Adipose tissue (tissue), 3 donors: ENCODE measurements at regions not wholly inside any gene's neighbourhood (a gene's known extent, or its start where the extent isn't known, plus 50 kb on each side); places are given as distances from the start of the nearest gene placed in this dataset.

Experiments
- H3K27ac ChIP-seq: one replicate; pipeline ENCODE4 v1.5.1; 2013; ENCODE audit warnings: low read depth, low read length
- WGBS, 3 donors: extraction: QIAGEN DNeasy Blood & Tissue Kit; methylation state at CpG; one replicate each; pipeline ENCODE4 v1.1.7; 2013; 5-methylcytosine and 5-hydroxymethylcytosine counted together
- donor health status: healthy with polysubstance abuse.
- donor health status: Bipolar disorder and iron deficiency.
- donor health status: healthy.

DNA sequence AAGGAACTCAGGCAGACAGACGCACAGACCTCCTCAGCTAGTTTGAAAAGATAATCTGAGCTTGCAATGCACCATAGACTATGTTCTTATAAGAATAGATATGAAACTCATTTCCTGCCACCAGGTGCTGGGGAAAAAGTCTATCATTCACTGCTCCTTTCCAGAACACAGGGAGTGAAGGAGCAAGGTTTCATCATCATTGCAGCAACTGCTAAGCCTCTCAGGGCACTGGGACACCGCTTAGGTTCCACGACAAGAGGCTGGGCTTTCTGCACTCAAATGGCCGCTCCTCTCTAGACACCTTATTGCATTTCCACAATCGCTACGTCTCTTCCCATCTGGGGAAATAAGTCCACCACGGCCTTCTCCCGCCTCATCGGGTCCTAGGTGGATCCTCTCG is 418.5 kb upstream of the JARID2 start:
- 69 to 90% (median 81%) methylated on average over 10 of the region's 10 CpGs for WGBS, 3 donors
- H3K27ac ChIP-seq: no peak overlapping the region

DNA sequence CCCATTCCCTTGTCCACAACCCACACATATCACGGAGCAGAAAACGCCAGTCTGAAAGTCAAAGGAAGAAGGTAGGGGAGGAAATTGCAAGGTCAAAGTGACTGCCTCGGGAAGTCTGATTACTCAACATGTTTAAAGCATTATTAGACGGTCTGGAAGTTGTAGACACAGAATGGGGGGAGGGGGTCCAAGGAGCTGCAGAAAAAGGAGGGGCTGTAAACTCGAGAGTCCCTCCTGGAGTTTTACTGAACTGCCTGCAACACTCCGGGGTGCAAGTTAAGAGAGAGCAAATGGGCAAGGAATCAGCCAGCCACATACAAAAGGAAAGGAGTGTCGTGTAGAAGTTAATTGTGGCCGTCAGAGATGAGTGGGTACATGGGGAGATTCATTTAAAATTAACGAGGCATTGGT is 417.7 kb upstream of the JARID2 start:
- WGBS, 3 donors: 55 to 68% (median 64%) methylated on average over 9 of the region's 9 CpGs
- no peak overlapping the region for H3K27ac ChIP-seq

DNA sequence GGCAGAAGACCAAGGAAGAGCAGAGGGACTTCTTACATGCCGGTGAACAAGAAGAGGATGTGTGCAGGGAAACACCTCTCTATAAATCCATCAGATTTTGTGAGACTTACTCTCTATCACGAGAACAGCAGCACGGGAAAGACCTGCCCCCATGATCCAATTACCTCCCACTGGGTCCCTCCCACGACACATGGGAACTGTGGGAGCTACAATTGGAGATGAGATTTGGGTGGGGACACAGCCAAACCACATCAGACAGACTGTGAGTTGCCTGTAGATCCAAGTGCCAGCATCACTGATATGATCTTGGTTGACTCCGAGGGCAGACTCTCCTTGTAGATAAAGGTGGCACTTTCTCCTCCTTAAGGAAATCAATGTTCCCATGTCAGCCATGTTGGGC is 414.8 kb upstream of the JARID2 start:
- H3K27ac ChIP-seq: no peak overlapping the region
- 79 to 93% (median 91%) methylated on average over 5 of the region's 5 CpGs for WGBS, 3 donors

DNA sequence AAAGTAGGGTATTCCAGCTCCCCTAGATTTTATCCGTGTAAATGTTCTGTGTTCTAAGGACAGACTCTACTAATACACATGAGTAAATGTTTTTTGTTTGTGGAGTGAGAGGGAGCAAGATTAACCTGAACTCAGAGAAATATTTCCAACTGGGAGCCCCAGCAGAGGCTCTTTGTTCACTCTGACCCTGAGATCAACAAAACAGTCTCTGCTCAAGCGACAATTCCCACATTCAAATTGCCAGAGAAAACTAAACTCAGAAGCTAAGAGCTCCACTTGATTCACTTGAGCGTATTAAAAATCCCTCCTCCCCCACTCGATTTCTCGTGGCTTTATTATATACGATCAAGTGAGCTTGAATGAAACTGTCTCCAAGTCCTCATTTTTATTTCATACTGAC is 413.9 kb upstream of the JARID2 start:
- 43 to 80% (median 68%) methylated on average over 6 of the region's 6 CpGs for WGBS, 3 donors
- H3K27ac ChIP-seq: no peak overlapping the region

DNA sequence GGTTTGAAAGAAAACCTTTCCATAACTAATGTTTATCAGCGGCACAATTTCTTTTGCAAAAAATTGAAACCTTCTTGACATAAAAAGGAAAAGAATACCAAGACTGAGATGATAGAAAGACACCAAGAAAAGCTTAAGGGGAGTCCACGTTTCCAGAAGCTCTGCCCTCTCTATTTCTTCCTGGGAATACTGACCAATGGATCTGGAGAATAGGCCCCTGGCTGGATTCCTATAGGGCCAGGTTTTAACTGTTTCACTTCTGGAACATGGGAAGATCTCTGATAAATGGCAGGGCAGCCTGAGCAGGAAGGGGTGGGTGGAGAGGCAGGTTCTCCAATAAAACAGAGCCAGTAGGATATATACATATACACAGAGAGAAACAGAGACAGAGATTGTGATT is 413.4 kb upstream of the JARID2 start:
- WGBS, 3 donors: 59 to 72% (median 59%) methylated on average over 2 of the region's 2 CpGs
- H3K27ac ChIP-seq: no peak overlapping the region

DNA sequence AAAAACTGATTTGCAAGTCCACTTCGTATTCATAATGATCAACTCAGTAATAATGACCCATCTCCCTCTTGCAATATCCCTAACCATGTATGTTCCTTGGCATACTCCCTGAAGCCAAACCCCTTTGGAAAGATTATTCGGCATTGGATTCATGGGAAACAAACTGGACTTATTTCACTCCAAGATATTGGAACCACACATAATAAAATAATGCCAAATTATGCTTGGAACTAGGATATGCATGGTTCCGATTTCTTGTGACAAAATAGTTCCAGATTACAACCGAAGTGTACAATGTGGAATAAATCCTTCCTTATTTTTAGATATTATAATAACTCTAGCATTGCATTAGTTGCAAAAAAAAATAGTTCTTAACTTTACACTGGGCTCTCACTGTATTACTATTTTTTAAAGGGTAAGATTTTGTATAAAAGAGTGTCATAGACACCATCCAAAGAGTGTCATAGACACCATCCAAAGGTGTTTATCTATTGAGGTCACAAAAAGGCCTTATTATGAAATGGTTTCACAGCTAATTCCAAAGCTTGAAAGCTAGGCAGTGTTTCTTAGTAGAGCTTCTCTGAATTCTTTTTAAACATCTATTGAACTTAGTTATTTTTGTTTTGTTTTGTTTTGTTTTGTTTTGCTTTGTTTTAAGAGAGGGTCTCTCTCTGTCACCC is 410.9 kb upstream of the JARID2 start:
- no peak overlapping the region for H3K27ac ChIP-seq
- WGBS, 3 donors: 66 to 80% (median 76%) methylated on average over 4 of the region's 4 CpGs

DNA sequence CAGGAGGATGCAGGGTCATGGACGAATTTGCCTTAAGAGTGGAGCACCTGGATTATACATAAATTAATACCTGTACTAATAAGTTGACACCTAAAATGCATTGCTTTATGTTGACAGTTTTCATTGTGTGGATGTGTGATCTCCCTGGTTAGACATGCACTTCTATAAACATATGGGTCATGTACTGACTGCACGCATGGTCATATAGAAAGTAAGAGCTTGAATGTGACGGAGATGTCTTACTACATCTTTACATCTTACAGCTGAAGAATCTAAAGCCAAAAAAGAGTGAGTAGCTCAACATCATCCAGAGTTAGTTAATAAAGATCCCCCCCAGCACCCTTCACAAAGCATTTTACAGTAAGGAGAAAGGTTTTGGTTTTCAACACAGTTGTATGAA is 408.4 kb upstream of the JARID2 start:
- 86 to 96% (median 93%) methylated on average over 3 of the region's 3 CpGs for WGBS, 3 donors
- no peak overlapping the region for H3K27ac ChIP-seq

DNA sequence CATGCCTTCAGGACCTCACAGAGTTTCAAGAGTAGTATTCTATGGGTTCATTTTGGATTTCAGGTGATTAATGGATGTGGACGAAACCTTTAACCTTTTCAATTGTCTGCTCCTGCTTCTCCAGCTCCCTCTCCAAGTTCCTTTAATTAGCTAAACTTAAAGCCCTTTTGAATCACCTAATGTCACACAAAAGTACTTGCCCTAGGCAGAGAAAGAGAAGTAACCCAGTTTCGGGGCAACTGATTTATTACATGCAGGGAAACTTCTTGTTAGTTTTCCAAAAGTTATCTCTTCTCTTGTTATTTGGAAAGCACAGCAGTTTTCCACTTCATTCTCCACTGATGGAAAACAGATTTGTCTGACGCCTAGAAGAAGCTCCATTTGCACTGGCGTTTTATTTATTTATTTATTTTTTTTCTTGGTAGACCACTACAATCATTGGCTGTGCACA is 407.7 kb upstream of the JARID2 start:
- no peak overlapping the region for H3K27ac ChIP-seq
- 45 to 72% (median 60%) methylated on average over 4 of the region's 4 CpGs for WGBS, 3 donors

DNA sequence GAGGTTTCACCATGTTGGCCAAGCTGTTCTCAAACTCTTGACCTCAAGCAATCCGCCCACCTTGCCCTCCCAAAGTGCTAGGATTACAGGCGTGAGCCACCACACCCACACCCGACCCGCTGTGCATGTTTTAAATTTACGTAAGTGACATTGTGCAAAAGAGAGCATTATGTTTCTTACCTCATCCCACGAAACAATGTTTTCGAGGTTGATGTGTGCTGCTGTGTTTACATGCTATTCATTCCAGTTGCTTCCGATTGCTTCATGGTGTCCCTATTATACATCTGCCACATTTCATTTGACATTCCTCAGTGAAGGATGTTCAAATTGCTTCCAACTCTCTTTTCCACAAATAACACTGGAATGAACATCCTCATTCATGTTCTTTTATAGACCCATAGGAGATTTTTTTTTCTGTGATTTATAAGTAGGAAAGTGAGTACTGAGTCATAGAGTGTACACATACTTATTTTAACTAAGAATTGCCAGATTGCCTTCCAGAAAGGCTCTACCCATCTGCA is 403.9 kb upstream of the JARID2 start:
- WGBS, 3 donors: 44 to 76% (median 62%) methylated on average over 8 of the region's 8 CpGs
- no peak overlapping the region for H3K27ac ChIP-seq

DNA sequence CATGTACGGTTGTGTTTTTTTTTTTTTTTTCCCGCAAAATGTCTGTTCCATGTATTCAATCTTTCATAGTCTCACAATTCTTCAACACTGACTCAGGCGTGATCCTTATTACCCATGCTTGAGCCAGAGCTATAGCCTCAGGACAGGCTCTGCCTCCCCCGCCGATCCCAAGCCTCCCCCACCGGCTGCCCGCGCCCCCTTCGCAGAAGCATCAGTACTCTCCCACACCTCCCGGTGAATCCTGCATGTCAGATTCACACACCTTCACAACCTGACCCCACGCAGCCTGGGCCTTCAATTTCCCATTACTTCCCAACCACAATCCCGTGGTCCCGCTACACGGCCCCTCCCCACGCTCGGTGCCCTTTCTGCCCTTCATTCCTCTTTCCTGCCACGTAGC is 401.5 kb upstream of the JARID2 start:
- 90 to 92% (median 92%) methylated on average over 16 to 17 of the region's 17 CpGs for WGBS, 3 donors
- no peak overlapping the region for H3K27ac ChIP-seq

DNA sequence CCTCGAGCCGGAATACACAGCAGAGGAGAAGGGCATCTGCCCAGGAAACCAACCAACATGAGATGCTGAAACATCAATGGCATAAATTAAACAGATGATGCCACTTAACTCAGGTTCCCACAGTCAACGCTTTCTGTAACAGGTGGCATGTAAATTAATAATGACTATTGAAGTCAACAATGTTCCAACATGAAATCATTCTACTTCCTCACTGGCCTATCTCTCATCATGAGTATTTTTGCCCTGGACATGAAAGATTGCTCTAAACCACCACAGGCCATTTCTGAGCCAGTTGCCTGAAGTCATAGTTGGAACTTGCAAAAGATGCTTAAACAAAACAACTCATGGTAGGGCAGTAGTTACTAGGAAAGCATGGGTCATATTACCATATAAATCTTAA is 397.9 kb upstream of the JARID2 start:
- 72 to 91% (median 86%) methylated on average over 3 of the region's 3 CpGs for WGBS, 3 donors
- H3K27ac ChIP-seq: no peak overlapping the region

DNA sequence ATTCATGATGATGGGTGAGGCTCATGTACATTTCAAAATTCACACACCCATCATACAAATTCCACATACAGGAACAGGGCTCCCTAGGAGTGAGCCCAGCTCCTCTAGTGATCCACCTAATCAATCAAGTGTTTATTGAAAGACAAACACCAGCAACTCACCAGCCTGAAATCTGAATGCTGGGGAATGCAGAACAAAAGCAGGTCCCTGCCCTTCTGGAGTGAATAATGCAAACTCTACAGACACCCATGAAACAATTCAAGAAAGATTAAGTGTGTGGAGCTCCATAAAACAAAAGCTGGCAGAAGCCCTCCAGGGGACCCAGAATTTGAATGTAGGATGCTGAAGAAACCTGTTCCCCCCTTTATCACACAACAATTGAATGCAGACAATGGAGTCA is 396.7 kb upstream of the JARID2 start:
- no peak overlapping the region for H3K27ac ChIP-seq

DNA sequence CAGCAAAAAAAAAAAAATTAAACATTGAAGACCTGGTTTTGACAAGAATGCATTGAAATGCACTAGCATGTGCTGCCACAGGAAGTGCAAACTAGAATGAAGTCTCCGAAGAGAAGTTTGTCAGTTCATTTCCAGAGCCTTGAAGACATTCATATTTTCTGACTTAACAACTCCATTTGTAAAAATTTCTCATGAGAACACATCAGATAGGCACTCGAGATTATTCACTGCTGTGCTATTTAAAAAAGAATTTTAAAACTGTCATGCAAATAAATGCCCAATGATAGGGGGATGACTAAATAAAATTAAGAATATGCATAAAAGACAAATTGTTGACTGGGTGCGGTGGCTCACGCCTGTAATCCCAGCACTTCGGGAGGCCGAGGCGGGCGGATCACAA is 394.6 kb upstream of the JARID2 start:
- WGBS, 3 donors: 81 to 84% (median 82%) methylated on average over 7 to 8 of the region's 8 CpGs
- H3K27ac ChIP-seq: no peak overlapping the region

DNA sequence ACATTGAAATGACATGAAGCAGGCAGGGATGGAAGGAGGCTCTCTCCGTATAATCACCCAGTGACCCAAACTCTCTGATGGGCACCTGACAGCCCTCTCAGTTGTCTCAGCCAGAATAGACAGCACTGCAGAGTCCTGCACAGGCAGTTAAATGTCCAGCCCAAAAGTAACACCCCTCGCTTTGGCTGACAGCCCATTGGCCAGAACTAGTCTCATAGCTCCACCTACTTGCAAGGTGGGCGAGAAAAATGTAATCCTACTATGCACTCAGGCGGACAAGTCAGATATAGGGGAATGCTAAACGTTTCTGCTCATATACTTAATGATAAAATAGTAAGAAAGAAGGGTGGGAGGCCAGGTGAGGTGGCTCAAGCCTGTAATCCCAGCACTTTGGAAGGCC is 393.5 kb upstream of the JARID2 start:
- H3K27ac ChIP-seq: no peak overlapping the region
- WGBS, 3 donors: 76 to 97% (median 94%) methylated on average over 5 of the region's 5 CpGs

DNA sequence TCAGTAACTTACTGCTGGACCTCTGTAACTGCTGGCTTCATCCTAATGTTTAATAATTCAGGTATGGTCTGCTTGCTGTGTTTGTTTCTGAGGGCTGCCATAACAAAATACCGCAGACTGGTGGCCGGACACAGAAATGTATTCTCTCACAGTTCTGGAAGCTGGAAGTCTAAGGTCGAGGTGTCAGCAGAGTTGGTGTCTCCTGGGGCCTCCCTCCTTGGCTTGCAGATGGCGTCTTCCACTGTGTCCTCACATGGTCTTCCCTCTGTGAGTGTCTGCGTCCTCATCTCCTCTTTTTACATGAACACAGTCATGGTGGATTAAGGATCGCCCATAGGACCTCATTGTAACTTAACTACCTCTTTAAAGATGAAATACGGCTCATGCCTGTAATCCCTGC is 389.7 kb upstream of the JARID2 start:
- H3K27ac ChIP-seq: no peak overlapping the region
- WGBS, 3 donors: 71 to 86% (median 85%) methylated on average over 7 of the region's 7 CpGs

DNA sequence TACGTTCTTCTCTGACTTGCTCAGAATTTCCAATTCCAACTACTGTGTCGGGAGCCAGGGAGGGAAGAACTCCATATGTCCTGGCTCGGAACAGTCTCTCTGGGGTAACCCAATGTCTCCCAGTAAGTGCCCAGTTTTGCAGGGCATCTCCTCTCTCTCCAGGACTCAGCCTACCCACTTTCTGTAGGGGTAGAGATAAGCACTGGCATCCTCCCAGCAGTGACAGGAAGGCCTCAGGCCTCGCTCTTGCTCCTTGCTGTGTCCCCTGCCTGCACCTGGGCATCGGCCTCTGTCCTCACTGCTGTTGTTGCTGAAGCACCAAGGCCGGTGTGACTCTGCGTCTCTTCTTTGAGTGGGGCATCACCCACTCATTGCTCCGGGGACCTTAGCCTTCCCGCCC is 388.9 kb upstream of the JARID2 start:
- 88 to 97% (median 92%) methylated on average over 9 of the region's 9 CpGs for WGBS, 3 donors
- H3K27ac ChIP-seq: no peak overlapping the region

DNA sequence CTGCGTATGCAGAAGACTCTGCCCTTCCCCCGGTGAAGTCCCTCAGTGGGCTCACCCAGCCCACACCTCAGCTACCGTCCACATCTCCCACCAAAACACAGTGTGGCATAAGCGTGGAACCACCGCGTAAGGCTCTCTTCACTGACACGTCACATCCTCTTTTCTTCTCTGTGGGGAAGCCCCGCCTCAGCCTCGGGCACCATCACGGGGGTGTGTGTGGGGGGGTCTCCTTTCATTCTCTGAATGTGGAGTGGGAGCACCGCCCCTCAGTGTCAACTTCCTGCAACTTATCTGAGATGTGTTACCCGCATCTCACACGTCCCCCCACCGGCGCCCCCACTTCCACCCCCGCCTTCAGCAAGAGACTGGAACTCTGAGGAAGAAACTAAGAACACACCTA is 388.4 kb upstream of the JARID2 start:
- H3K27ac ChIP-seq: no peak overlapping the region
- 54 to 74% (median 55%) methylated on average over 16 of the region's 16 CpGs for WGBS, 3 donors

DNA sequence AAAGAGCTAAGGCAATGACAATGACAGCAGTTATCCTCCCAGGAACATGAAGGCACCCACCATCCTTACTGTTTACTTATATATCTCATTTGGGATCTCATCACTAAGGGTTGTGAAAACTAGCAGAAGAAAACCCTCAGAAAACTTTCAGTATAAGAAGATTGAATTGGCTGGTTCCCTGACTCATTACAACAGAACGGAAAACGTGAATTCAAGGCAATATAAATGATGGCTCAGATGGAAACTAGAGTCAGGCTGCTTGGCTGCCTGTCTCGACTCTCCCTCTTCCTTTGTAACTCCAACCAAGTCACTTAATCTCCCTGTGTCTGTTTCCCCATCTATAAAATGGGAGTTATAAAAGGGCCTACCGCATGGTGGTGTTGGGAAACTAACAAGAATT is 387.1 kb upstream of the JARID2 start:
- 76 to 86% (median 79%) methylated on average over 4 of the region's 4 CpGs for WGBS, 3 donors
- no peak overlapping the region for H3K27ac ChIP-seq

DNA sequence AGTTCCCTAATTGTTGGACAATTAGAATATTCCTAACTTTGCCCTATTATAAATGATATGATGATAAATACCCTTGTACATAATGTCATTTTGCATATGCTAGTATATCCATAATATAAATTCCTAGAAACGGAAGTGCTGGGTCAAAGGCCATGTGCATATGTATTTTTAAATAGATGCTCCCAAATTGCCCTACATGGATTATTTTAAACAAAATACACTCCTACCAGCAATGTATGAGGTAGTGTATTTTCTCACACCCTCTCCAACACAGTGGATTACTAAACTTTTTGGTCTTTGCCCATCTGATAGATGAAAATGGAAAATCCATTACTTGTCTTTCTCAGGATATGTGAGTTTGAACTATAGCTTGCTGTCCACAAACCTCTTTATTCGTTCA is 385.1 kb upstream of the JARID2 start:
- no peak overlapping the region for H3K27ac ChIP-seq
- 59 to 80% (median 79%) methylated on average over 2 of the region's 2 CpGs for WGBS, 3 donors

DNA sequence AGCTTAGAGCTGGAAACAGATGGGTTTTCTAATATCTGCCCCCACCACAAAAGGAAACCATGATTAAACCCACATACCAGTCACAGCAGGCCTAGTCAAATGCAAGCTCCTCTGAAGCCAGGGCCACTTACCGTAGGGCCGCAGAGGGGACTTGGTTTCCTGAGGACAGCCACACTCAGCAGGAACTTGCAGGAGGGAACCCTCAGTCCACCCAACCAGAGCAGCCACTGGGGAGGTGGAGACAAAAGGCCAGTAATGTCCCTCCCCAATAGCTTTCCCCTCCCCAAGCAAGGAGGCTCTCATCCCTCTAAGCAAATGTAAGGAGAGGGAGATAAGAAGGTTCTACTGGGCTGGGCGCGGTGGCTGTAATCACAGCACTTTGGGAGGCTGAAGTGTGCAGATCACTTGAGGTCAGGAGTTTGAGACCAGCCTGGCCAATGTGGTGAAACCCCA is 384.4 kb upstream of the JARID2 start:
- 63 to 92% (median 68%) methylated on average over 4 of the region's 4 CpGs for WGBS, 3 donors
- no peak overlapping the region for H3K27ac ChIP-seq
